ENCODE measurements at regions not wholly inside any gene's neighbourhood (a gene's known extent, or its start where the extent isn't known, plus 50 kb on each side); places are given as distances from the start of the nearest gene placed in this dataset.
"Not testable (repeated sequence)": the region's sequence is repeated elsewhere in the genome, so short reads cannot be mapped to it uniquely, and the experiment has no call there.

GRCh38 chr2:149766339-149766738 lies 178.8 kb upstream of the MMADHC start:
- intact Hi-C loops (cut with micrococcal nuclease) = no loop called here
- H3K27ac Mint-ChIP-seq = no peak overlapping the region
- H3K27me3 Mint-ChIP-seq (ENCODE audit: insufficient read depth) = no peaks in the 10 kb centered on the region
- no peaks in the 10 kb centered on the region for H3K9me3 Mint-ChIP-seq
- H3K4me1 Mint-ChIP-seq (ENCODE audit: low read depth) = no peaks in the 10 kb centered on the region
- no peak for DNase-seq (ENCODE audit: low spot score)
- no peak overlapping the region for H3K4me3 Mint-ChIP-seq
- no peaks in the 10 kb centered on the region for H3K36me3 Mint-ChIP-seq (ENCODE audit: low read depth)

- intact Hi-C loops (cut with micrococcal nuclease) = no loop called here
- Mint-ChIP-seq H3K36me3 (ENCODE audit: low read depth) (no peaks in the 10 kb centered on the region), H3K4me3 (no peak overlapping the region), H3K9me3 (no peaks in the 10 kb centered on the region), H3K27me3 (ENCODE audit: insufficient read depth) (no peaks in the 10 kb centered on the region), H3K27ac (no peak overlapping the region), H3K4me1 (ENCODE audit: low read depth) (no peaks in the 10 kb centered on the region)
- no peak for DNase-seq (ENCODE audit: low spot score)
Measured at GRCh38 chr2:149765636-149766035, 178.1 kb upstream of the MMADHC start.

- Mint-ChIP-seq H3K9me3 (no peaks in the 10 kb centered on the region), H3K27ac (no peak overlapping the region), H3K36me3 (ENCODE audit: low read depth) (no peaks in the 10 kb centered on the region), H3K27me3 (ENCODE audit: insufficient read depth) (no peaks in the 10 kb centered on the region), H3K4me3 (no peak overlapping the region), H3K4me1 (ENCODE audit: low read depth) (no peaks in the 10 kb centered on the region)
- DNase-seq (ENCODE audit: low spot score) = no peak
- intact Hi-C loops (cut with micrococcal nuclease) = no loop called here
Measured at GRCh38 chr2:149765003-149765402, 177.4 kb upstream of the MMADHC start.

GRCh38 chr2:149763358-149763757 lies 175.8 kb upstream of the MMADHC start:
- Mint-ChIP-seq H3K36me3 (ENCODE audit: low read depth) (no peaks in the 10 kb centered on the region), H3K4me1 (ENCODE audit: low read depth) (no peaks in the 10 kb centered on the region)

GRCh38 chr2:149761611-149762010 lies 174.0 kb upstream of the MMADHC start:
- Mint-ChIP-seq H3K4me3 (no peak overlapping the region), H3K9me3 (peaks cover 4% of the 10 kb centered on the region), H3K27ac (no peak overlapping the region), H3K27me3 (ENCODE audit: insufficient read depth) (no peaks in the 10 kb centered on the region), H3K4me1 (ENCODE audit: low read depth) (no peaks in the 10 kb centered on the region), H3K36me3 (ENCODE audit: low read depth) (no peaks in the 10 kb centered on the region)
- DNase-seq (ENCODE audit: low spot score) = no peak
- intact Hi-C loops (cut with micrococcal nuclease) = no loop called here

More at GRCh38 chr2:149763358-149763757, 175.8 kb upstream of the MMADHC start:
- Mint-ChIP-seq H3K27me3 (ENCODE audit: insufficient read depth) (no peaks in the 10 kb centered on the region), H3K27ac (no peak overlapping the region), H3K4me3 (no peak overlapping the region), H3K9me3 (peaks cover 4% of the 10 kb centered on the region)
- intact Hi-C loops (cut with micrococcal nuclease) = no loop called here
- DNase-seq (ENCODE audit: low spot score) = no peak

GRCh38 chr2:149759382-149759781 lies 171.8 kb upstream of the MMADHC start:
- intact Hi-C loops (cut with micrococcal nuclease); H3K9me3 Mint-ChIP-seq; H3K4me1 Mint-ChIP-seq (ENCODE audit: low read depth); DNase-seq (ENCODE audit: low spot score); H3K27me3 Mint-ChIP-seq (ENCODE audit: insufficient read depth); H3K36me3 Mint-ChIP-seq (ENCODE audit: low read depth); H3K27ac Mint-ChIP-seq; H3K4me3 Mint-ChIP-seq: not testable (repeated sequence)

- intact Hi-C loops (cut with micrococcal nuclease); H3K36me3 Mint-ChIP-seq (ENCODE audit: low read depth); DNase-seq (ENCODE audit: low spot score); H3K4me1 Mint-ChIP-seq (ENCODE audit: low read depth); H3K27me3 Mint-ChIP-seq (ENCODE audit: insufficient read depth); H3K9me3 Mint-ChIP-seq; H3K27ac Mint-ChIP-seq; H3K4me3 Mint-ChIP-seq: not testable (repeated sequence)
Measured at GRCh38 chr2:149754722-149755121, 167.1 kb upstream of the MMADHC start.

- DNase-seq (ENCODE audit: low spot score) = no peak
- no peak overlapping the region for H3K4me3 Mint-ChIP-seq
- no peaks in the 10 kb centered on the region for H3K4me1 Mint-ChIP-seq (ENCODE audit: low read depth)
- intact Hi-C loops (cut with micrococcal nuclease) = no loop called here
- no peaks in the 10 kb centered on the region for H3K36me3 Mint-ChIP-seq (ENCODE audit: low read depth)
- no peaks in the 10 kb centered on the region for H3K9me3 Mint-ChIP-seq
- H3K27ac Mint-ChIP-seq = no peak overlapping the region
- no peaks in the 10 kb centered on the region for H3K27me3 Mint-ChIP-seq (ENCODE audit: insufficient read depth)
Measured at GRCh38 chr2:149747456-149747855, 159.9 kb upstream of the MMADHC start.

GRCh38 chr2:149745396-149746230 lies 158.0 kb upstream of the MMADHC start:
- Mint-ChIP-seq H3K4me1 (ENCODE audit: low read depth) (no peaks in the 10 kb centered on the region), H3K27me3 (ENCODE audit: insufficient read depth) (no peaks in the 10 kb centered on the region), H3K27ac (no peak overlapping the region), H3K36me3 (ENCODE audit: low read depth) (no peaks in the 10 kb centered on the region), H3K4me3 (no peak overlapping the region), H3K9me3 (no peaks in the 10 kb centered on the region)
- DNase-seq (ENCODE audit: low spot score) = no peak
- intact Hi-C loops (cut with micrococcal nuclease) = no loop called here

GRCh38 chr2:149744865-149745264 lies 157.3 kb upstream of the MMADHC start:
- Mint-ChIP-seq H3K4me3 (no peak overlapping the region), H3K36me3 (ENCODE audit: low read depth) (no peaks in the 10 kb centered on the region), H3K27ac (no peak overlapping the region), H3K27me3 (ENCODE audit: insufficient read depth) (no peaks in the 10 kb centered on the region), H3K4me1 (ENCODE audit: low read depth) (no peaks in the 10 kb centered on the region), H3K9me3 (no peaks in the 10 kb centered on the region)
- no peak for DNase-seq (ENCODE audit: low spot score)
- intact Hi-C loops (cut with micrococcal nuclease) = no loop called here

- Mint-ChIP-seq H3K9me3 (no peaks in the 10 kb centered on the region), H3K4me3 (no peak overlapping the region), H3K27me3 (ENCODE audit: insufficient read depth) (no peaks in the 10 kb centered on the region), H3K4me1 (ENCODE audit: low read depth) (no peaks in the 10 kb centered on the region), H3K36me3 (ENCODE audit: low read depth) (no peaks in the 10 kb centered on the region), H3K27ac (no peak overlapping the region)
- no peak for DNase-seq (ENCODE audit: low spot score)
- intact Hi-C loops (cut with micrococcal nuclease) = no loop called here
Measured at GRCh38 chr2:149743842-149744448, 156.4 kb upstream of the MMADHC start.

GRCh38 chr2:149741646-149742045 lies 154.1 kb upstream of the MMADHC start:
- no peaks in the 10 kb centered on the region for H3K9me3 Mint-ChIP-seq
- intact Hi-C loops (cut with micrococcal nuclease) = no loop called here
- no peaks in the 10 kb centered on the region for H3K36me3 Mint-ChIP-seq (ENCODE audit: low read depth)
- no peak overlapping the region for H3K27ac Mint-ChIP-seq
- DNase-seq (ENCODE audit: low spot score) = no peak
- no peaks in the 10 kb centered on the region for H3K4me1 Mint-ChIP-seq (ENCODE audit: low read depth)
- no peak overlapping the region for H3K4me3 Mint-ChIP-seq
- no peaks in the 10 kb centered on the region for H3K27me3 Mint-ChIP-seq (ENCODE audit: insufficient read depth)

GRCh38 chr2:149740490-149740889 lies 152.9 kb upstream of the MMADHC start:
- Mint-ChIP-seq H3K4me3 (no peak overlapping the region), H3K9me3 (no peaks in the 10 kb centered on the region), H3K4me1 (ENCODE audit: low read depth) (no peaks in the 10 kb centered on the region), H3K27ac (no peak overlapping the region), H3K36me3 (ENCODE audit: low read depth) (no peaks in the 10 kb centered on the region), H3K27me3 (ENCODE audit: insufficient read depth) (no peaks in the 10 kb centered on the region)
- DNase-seq (ENCODE audit: low spot score) = no peak
- intact Hi-C loops (cut with micrococcal nuclease) = no loop called here

Data from activated T-helper 1 cell treated with anti-CD3 and anti-CD28 coated beads, Interleukin-12 subunit alpha, Interleukin-12 subunit beta, Interleukin-2, Interleukin-4 antibody, amounts not matched to agents 30 ng/mL and 10 ng/mL and 1 ng/mL, durations not matched to agents 14 hours and 24 hours and 36 hours (primary cell).